ENCODE measurements at regions not wholly inside any gene's neighbourhood (a gene's known extent, or its start where the extent isn't known, plus 50 kb on each side); places are given as distances from the start of the nearest gene placed in this dataset.

DNA sequence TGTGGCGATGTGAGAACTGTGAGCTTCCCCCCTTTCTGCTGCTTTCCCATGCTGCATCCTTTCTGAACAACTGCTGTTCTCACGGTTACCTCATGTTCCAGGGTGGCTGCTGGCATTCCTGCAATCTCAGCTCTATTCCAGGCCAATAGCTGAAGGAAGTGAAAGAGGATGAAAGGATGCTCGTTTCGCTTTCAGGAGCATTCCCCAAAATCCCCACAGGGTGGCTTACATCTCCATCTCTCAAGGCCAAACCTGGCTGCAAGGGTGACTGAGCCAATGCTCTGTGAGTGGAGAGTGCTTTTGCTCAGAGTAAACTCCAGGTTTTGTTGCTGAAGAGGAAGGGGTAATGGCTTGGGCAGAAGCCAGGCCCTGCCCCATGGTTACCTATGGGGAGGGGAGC is 848.2 kb downstream of the BRD1 start:
- no peak for DNase-seq

DNA sequence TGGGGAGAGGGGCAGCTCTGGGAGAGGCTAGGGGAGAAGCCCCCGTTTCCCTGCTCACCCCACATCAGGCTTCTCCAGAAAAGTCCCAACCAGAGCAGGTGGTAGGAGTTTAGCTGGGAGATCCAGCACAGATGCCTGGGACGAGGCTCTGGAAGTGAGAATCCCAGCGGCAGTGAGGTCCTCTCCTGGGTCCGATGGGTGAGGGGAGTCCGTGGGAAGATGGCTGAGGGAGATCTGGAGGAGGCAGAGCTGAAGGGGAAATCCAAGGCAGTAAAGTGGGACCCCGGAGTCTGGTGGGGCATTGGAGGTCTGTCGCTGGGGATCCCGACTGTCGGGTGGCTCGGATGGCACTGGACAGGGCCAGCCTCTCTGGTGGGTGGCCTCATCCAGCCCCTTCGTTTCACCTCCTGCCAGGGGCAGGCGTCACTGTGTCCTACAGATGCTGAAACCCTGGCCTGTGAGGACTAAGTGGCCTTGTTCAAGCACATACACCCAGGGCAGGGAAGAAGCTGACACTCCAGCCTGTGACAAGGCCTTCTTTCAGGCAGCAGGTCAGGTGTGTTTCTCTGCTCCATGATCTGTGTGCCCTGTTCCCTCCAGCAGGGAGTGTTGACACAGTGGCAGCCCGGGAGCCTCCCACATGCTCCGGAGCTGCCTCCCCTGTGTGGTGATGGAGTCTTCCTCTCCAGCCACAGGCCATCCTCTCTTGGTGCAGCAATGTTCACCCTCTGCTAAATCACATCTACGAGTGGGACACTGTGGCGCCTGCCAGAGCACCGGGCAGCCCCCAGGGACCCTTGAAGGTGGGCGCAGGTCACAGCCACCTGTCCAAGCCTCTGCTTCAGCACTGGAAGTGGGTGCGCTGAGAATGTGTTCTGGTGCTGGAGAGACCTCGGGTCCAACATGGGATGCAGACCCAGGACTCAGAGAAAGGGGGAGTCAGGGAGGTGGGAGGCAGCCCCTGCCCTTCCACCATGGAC is 850.8 kb downstream of the BRD1 start:
- no peak for DNase-seq

DNA sequence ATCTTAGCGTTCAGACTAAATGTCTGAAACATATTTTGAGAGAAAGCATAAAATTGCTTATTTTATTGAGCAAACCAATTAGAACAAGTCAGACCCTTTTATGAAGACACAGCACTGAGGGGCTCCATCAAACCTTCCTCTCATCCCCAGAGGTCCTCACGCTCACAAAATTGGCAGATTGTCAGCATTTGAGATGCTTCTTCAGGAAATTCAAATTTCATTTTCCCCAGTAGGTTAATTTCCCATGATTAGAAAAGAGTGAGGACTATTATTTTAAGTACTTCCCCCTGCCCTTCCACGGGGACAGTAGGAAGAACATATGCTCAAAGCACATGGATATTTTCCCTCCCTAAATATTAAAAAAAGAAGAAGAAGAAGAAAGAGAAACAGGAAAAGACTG is 851.8 kb downstream of the BRD1 start:
- no peak for DNase-seq

DNA sequence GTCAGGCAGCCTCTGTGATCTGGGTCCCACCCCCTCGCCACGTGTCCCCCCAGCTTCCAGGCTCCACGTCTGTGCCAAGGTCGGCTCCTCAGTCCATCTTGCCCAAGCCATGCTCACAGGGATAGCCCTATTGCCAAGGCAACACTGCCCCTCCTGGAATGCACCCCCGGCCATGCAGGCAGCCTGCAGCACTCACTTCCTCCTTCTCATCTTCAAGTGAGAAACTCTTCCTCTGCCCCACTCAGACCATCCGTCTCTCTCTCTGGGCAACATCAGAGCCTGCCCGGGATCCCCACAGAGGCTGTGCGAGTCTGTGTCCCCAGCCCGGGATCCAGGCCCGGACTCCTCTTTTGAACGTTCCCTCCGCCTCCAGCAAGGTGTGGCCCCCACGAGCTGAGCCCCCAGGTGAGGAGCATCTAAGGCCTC is 852.3 kb downstream of the BRD1 start:
- no peak for DNase-seq

DNA sequence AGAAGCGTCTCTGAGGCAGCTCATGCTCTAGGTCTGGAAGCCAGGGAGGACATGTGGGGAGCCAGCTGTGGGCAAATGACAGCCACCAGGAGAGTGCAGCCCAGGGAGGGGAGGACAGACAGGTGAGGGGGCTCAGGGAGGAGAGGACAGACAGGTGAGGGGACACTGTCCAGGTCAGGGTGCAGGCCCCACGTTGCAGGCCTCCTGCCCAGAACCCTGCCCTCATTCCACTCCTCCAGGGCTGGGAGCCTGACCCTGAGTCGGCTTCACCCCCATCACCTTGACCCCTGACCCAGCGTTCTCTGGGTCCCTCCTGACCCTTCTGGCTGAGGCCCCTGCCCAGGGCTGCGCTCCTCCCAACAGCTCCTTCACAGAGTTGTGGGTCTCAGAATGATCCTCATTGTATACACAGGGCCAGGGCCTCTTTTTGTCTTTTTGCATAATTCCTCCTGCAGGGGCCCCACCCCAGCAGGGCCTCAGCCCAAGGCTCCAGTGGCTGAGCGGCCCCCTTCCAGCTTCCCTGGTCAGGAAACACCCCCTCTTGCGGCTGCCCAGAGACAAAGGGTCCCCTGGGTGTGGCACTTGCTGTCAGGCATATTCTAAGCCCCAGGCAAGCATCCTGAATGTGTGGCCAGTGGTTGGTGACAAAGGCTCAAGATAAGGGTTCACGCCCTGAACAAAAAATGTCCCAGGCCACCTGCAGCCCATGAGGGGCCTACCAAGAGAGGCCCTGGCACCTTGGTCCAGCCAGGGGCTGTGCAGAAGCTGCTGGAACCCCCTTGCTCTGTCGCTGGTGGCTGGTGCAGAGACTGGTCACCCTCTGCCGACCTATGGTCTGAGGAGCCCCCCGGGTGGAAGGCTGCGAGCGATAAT is 853.0 kb downstream of the BRD1 start:
- no peak for DNase-seq

DNA sequence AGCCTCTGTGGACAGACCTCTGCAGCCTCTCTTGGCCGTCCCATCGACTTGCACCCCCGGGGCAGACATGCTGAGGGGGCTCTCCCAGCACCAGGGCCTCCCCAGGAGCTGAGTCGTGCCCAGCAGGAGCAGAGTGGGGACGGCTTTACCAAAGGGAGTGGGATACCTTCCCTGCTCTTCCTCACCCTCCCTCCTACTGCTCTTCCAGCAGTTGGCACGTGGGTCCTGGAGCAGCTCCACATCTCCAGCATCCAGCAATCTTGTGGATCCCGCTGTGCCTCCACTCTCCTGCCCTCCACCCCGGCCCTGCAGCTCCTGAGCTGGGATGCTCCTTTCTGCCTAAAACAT is 854.0 kb downstream of the BRD1 start:
- no peak for DNase-seq

DNA sequence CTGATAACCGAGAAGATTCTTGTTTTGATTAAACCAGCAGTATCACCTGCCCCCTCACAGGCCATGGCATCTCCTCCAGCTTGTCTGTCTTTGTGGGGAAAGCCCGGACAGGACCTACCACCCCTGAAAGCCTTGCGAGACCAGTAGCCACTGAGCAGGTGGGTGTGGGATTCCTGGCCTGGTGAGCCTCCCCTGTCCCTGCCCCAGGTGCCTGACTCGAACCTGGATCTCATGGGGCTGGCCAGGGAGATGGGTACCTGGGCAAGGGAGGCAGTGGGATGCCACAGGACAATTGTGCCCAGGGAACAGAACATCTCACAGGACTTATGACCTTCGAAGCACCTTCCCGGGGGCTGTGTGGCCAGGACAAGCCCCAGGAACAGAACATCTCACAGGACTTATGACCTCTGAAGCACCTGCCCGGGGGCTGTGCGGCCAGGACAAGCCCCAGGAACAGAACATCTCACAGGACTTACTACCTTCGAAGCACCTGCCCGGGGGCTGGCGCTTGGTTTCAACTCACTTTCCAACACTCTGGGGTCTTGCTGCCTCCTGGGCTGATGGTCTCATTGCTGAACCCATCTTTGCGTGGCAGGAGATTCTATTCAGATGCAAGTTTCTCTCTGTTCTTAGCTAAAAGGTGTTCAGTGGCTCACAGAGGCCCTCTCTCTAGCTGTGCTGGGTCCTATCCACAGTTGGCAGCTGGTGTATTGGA is 854.5 kb downstream of the BRD1 start:
- DNase-seq, result no peak

DNA sequence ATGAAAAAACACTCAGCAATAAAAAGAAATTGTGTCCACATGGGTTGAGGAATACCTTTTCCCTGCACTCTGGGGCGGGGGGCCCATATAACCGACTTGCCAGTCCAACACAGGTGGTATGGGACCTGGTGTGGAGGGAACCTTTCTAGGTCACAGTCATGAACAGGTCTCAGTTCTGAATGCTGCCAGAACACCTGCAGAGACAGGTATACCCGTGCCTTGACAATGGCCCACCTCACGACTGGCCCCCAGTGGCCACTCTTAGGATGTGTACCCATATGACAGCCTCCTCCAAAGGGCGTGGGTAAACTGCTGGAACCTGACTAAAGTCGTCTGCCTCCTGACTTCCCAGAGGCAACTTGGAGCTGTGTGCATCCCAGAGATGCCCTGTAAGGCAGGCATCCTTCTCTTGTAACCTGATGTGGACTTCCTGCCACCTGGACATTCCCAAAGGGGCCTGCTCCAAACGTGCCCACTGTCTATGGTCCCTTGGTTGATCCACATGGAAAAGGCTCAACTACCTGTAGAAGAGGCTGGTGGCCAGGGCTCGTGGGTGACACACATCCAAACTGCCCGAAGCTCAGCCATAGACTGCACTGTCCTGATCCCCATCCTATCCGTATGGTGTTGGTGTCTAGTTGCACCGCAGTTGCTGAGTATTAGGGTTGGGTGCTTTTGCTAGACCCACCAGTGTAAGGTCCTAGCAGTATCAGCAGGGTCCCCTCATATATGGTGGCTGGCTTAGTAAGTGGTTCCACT is 859.3 kb downstream of the BRD1 start:
- no peak for DNase-seq

DNA sequence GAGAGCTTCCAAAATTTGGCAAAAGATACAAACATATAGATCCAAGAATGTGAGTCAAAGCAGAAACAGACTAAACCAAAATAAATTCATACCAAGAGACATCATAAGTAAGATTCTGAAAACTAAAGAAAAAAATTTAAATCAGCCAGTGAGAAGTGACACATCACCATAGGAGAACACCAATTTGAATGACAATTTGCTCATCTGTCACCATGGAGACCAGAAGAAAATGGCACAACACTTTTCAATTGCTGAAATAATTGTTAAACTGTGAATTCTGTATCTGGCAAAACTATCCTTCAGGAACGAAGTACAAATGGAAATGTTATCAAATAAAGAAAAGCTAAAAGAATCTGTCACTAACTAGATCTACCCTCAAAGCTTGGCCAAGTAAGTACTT is 864.3 kb downstream of the BRD1 start:
- no peak for DNase-seq

DNA sequence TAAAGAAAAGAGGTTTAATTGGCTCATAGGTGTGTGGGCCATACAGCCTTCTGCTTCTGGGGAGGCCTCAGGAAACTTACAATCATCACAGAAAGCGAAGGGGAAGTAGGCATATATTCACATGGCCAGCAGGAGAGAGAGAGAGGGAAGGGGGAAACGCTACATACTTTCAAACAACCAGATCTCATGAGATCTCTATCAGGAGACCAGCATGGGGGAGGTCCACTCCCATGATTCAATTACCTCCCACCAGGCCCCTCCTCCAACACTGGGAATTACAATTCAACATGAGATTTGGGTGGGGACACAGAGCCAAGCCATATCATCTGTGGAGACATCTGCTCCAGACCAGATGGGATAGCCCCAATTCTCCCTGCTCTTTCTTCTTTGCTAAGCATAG is 866.0 kb downstream of the BRD1 start:
- DNase-seq, result no peak

DNA sequence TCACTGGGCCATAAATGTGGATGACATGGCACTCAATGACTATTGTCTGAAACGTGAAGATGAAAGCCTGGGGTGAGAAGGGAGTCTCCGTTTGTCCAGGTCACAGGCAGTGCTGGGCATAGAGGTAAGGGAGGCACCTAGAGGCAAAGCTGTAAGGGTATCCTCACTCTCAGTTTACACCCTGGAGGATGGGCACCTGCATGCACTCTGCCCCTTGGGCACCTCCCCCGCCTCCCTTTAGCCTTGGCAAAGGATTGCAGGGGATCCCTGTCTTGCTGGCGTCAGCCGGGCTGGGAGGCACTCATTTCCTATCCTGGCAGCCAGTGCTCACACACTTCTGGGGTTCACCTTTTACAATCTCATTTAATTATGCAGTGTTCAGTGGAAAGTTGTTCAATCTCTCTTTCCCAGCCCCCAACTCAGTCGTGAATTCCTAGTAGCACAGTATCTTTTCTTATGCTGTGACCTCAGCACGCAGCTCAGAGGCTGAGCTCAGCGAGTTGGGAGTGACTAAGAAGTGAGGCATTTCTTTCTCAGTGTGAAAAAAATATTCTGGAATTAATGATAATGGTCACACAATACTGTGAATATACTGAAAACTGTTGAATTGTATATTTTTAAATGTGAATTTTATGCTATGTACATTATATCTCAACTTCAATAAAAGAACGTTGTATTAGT is 866.6 kb downstream of the BRD1 start:
- no peak for DNase-seq

DNA sequence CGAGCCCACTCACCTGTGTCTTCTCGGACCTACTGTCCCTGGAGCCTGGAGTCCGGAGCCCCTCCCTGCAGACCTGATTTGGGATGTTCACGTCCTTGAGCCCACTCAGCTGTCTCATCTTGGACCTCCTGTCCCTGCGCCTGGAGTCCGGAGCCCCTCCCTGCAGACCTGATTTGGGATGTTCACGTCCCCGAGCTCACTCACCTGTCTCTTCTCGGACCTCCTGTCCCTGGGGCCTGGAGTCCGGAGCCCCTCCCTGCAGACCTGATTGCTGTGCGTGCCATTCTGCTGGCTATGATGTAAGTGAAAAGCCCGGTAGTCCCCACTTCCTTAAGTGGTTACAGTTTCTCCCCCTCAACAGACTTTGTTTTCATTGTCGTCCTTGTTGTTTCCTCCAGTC is 867.1 kb downstream of the BRD1 start:
- no peak for DNase-seq

DNA sequence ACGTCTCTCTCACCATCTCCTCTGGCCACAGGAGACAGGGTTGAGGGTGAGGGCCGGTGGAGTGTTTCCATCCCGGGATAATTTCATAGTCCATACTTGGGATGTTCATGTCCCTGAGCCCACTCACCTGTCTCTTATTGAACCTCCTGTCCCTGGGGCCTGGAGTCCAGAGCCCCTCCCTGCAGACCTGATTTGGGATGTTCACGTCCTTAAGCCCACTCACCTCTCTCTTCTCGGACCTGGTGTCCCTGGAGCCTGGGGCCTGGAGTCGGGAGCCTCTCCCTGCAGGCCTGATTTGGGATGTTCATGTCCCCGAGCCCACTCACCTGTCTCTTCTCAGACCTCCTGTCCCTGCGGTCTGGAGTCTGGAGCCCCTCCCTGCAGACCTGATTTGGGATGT is 868.2 kb downstream of the BRD1 start:
- no peak for DNase-seq

DNA sequence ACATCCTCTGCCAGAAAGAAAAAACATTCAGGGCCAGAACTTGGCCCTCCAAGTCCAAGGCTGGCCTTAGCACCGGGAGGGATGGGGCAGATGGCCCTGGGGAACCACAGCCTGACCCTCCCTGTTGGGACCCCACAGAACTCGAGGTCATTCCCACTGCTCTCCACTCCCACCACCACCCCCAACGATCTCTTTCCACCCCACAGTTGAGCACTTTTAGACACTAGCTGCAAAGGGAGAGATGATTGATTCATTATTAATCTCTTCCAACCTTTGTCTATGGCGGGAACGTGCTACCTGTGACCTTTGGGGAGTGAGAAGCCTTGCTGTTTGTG is 869.7 kb downstream of the BRD1 start:
- no peak for DNase-seq

DNA sequence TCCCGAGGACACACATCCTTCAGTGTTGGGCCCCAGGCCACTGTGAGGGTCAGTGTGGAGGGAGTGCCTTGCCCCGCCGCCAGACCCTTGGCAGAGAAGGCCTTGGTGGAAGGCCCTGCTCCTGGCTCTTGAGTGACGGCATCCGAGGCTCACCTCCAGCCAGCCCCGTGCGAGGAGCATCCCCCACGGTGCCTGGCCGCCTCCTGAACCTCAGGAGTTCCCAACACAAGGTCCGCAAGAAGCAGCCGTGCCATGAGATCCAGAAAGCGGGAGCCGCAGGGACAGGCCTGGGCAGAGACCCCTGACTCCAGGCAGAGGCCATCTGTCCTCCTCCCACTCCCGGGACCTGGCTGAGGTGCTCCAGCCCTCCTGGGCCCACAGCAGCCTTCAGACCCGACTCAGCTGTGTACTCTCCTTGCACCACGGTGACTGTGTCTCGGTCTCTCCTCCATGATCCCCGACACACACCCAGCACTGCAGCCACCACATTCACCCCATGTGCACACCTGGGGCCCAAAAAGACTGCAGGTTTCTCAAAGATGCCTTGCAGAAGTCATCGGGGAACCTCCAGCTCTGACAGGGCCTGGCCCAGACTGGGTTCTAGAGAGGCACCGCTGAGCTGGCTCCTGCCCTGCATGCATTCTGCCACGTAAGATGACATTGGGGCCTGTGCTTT is 870.2 kb downstream of the BRD1 start:
- no peak for DNase-seq

DNA sequence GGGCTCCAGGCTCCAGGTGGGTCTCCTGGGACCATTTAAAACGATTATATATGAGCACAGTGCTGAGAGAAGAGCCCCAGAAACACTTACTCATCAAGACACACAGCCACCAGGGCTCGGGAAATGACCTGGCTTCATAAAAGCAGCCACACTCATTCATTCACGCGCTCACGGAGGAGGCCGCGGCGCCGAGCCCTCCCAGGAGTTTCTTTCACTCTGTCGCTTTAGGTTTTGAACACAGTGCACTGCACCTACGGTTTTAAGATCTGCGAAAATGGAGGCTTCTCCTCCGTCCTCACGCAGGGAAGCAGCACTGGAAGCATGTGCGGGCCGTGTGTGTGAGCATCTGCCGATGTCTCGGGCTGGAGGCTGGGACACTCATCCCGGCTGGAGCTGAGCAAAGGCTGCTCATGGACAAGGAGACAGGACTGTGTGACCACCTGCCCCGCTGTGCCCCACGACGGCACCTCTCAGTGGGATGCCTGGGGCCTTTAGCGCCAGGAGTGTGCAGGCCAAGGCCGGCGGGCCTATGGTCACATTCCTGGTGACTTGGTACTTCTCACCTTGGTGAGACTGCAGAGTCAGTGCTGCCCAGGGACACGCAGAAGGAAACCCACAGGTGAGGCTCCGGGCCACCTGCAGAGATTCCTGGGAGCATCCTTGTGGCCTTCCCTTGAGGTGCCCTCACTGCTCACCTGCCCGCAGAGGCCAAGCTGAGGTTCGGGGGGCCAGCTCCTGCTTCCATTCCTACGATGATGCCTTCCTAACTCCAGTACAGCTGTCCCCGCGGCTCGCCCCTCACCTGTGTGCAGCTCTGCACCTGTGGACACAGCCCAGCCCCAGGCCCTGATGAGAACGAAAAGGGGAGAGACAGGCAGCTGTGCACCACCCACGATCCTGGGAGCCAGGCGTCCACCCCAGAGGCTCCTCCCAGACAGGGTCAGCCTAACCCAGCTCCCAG is 872.0 kb downstream of the BRD1 start:
- no peak for DNase-seq

DNA sequence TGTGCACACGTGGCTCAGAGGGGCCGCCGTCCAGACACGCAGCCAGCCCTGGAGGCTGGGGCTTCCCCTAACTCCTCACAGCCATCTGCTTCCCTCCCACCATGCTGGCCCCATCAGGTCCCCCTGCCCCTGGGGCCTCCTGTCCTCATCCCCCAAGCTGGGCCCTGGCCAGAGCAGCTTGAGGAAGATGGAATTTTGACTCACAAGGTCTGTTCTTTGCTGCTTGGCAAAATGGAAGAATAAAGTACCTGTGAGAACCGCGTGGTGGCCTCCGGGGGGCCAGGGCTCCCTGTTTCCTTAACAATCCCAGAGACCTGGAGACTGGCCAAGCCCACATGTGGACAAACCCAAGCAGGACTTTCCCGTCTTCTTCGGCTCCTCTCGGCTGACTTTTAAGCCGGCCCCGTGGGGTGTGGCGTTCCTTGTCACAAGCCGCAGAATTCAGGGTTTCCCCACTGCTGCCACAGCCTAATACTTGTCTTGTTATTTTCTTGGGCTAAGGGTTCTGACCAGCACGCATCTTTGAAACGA is 872.8 kb downstream of the BRD1 start:
- DNase-seq, result no peak

DNA sequence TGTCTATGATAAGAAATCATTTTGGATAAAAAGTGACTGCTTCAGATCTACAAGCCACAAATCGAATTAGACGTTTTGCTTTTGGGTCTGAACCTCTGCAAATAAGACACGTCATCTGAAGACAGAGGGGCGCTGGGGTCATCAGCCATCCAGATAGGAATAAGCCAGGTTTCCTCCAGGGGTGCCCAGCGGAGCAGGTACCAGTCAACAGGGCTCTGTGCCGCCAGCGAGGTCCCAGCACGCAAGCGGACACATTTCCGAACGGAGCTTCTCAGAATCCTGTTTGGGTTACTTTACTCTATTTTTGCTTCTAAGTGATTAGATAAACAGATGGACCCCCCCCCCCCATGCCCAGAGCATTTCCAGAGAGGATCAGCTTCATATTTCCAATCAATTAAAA is 873.8 kb downstream of the BRD1 start:
- no peak for DNase-seq

DNA sequence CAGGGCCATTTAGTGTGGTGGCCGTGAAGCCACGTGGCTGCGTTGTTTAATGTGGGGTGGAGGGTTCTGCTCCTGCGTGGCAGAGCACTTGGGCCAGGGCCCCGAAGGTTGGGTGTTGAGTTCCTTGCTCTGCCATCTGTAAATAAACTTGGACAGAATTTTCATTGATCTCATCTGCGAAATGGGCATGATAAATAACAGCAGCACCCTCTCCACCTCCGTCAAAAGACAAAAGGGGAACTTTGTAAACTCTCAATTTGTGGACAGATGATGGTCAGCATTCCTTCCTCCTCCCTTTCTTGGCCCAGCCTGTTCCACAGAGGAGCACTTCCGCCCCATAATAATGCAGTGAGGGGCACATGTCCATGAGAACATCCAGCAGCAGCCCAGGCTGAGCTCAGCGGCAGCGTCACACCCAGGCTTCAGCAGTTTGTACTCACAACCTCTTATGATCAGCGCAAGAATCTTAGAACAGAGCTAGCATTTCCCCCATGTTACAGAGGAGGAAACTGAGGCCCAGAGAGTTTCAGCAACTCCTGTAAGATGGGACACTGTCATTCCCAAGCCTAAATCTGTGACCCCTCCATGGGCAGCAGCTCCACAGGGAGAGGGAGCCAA is 874.5 kb downstream of the BRD1 start:
- no peak for DNase-seq
